Right kidney (tissue), 1 donor: ENCODE measurements at regions not wholly inside any gene's neighbourhood (a gene's known extent, or its start where the extent isn't known, plus 50 kb on each side); places are given as distances from the start of the nearest gene placed in this dataset.
"Not testable (repeated sequence)": the region's sequence is repeated elsewhere in the genome, so short reads cannot be mapped to it uniquely, and the experiment has no call there.

ENCODE experiments used
- DNase-seq: peaks from one replicate; pipeline ENCODE4 v3.0.0-alpha.2; 2016

GRCh38 chr1:194060481-194060880, 874.1 kb upstream of the B3GALT2 start:
- DNase-seq: no peak

- not testable (repeated sequence) for DNase-seq
These were observed 871.9 kb upstream of the B3GALT2 start for GRCh38 chr1:194058268-194058667.

GRCh38 chr1:194056169-194056568, 869.8 kb upstream of the B3GALT2 start:
- no peak for DNase-seq

GRCh38 chr1:194055536-194055935, 869.1 kb upstream of the B3GALT2 start:
- no peak for DNase-seq

- no peak for DNase-seq
These were observed 866.3 kb upstream of the B3GALT2 start for GRCh38 chr1:194052514-194053338.

GRCh38 chr1:194047921-194048320, 861.5 kb upstream of the B3GALT2 start:
- DNase-seq: no peak

- DNase-seq: no peak
These were observed 860.8 kb upstream of the B3GALT2 start for GRCh38 chr1:194047206-194047605.

GRCh38 chr1:194045416-194045815, 859.0 kb upstream of the B3GALT2 start:
- DNase-seq: no peak

GRCh38 chr1:194044892-194045291, 858.5 kb upstream of the B3GALT2 start:
- no peak for DNase-seq

- no peak for DNase-seq
These were observed 857.8 kb upstream of the B3GALT2 start for GRCh38 chr1:194043984-194044755.

- no peak for DNase-seq
These were observed 856.3 kb upstream of the B3GALT2 start for GRCh38 chr1:194042736-194043135.

- no peak for DNase-seq
These were observed 854.1 kb upstream of the B3GALT2 start for GRCh38 chr1:194040496-194040895.

GRCh38 chr1:194039578-194039977, 853.2 kb upstream of the B3GALT2 start:
- no peak for DNase-seq

GRCh38 chr1:194033646-194034045, 847.2 kb upstream of the B3GALT2 start:
- no peak for DNase-seq

GRCh38 chr1:194028002-194028401, 841.6 kb upstream of the B3GALT2 start:
- no peak for DNase-seq

- no peak for DNase-seq
These were observed 840.0 kb upstream of the B3GALT2 start for GRCh38 chr1:194026422-194026821.

- DNase-seq: no peak
These were observed 838.2 kb upstream of the B3GALT2 start for GRCh38 chr1:194024659-194025058.

GRCh38 chr1:194014014-194014413, 827.6 kb upstream of the B3GALT2 start:
- DNase-seq: no peak

- DNase-seq: no peak
These were observed 827.1 kb upstream of the B3GALT2 start for GRCh38 chr1:194013561-194013960.

- DNase-seq: no peak
These were observed 817.7 kb upstream of the B3GALT2 start for GRCh38 chr1:194004146-194004545.

GRCh38 chr1:194001726-194002350, 815.4 kb upstream of the B3GALT2 start:
- DNase-seq: not testable (repeated sequence)

- DNase-seq: no peak
These were observed 802.5 kb upstream of the B3GALT2 start for GRCh38 chr1:193988885-193989284.

GRCh38 chr1:193979219-193979618, 792.8 kb upstream of the B3GALT2 start:
- DNase-seq: no peak
